CD4-positive, alpha-beta T cell treated with Interleukin-15 for 1 hour (primary cell): ENCODE measurements at regions not wholly inside any gene's neighbourhood (a gene's known extent, or its start where the extent isn't known, plus 50 kb on each side); places are given as distances from the start of the nearest gene placed in this dataset.
A peak's percentile ranks its signal among the peaks of the same experiment; 100 is the strongest.
"Not testable (repeated sequence)": the region's sequence is repeated elsewhere in the genome, so short reads cannot be mapped to it uniquely, and the experiment has no call there.

Experiments
- DNase-seq: peaks from one replicate; pipeline ENCODE4 v3.0.0-alpha.2; 2020

- no peak for DNase-seq
Measured at GRCh38 chr5:39578887-39579497, 154.2 kb upstream of the DAB2 start.

DNA sequence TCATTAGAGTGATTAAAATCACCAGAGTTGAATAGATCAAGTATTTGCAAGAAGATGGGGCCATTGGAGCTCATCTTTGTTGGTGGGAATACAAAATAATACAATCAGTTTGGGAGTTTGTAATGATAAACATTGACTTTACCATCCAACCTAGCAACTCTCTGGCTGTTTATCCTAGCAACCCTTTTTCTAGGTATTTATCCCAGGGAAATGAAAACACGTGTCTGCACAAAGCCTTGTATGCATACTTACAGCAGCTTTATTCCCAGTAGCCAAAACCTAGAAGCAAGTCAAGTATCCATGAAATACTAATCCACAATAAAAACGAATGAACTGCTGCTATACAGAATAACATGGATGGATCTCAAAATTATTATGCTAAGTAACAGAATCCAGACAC is 152.7 kb upstream of the DAB2 start:
- no peak for DNase-seq

GRCh38 chr5:39570403-39571027 is 145.7 kb upstream of the DAB2 start:
- DNase-seq: no peak

DNA sequence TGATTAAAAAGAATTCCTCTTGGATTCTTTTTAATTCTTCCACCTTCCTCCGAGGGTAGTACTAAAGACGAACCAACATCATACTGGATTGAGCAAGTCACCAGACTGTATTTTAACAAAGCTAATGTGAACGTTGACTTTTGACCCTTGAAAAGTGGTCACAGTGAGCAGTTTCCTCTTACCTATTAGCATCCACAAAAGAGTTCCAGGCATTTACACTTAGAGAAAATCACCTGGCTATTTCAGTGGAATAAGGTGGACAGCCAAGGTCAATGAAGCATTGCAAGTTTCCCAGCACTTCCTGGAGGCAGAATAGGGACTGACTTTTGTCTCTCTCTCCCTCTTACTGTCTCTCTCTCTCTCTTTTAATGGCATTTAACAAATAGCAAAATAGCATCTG is 145.1 kb upstream of the DAB2 start:
- DNase-seq: no peak

DNA sequence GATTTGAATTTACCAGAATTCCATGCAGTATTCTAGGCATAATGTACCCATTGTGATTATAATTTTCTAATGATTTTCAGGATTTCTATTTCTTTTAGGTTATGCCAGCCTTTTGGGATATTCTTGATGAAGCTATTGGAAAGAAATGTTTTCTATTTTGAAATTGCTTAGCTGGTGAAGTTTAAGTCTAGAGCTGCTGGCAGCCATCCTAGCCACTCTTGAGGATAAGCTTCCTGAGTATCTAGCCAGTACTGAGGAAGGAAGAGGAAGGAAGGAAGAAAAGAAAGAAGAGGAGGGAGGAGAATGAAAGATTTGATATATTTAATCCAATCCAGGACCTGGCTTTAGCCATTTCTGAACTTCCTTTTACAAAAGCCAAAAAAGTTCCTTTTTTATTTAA is 142.1 kb upstream of the DAB2 start:
- DNase-seq: no peak

DNA sequence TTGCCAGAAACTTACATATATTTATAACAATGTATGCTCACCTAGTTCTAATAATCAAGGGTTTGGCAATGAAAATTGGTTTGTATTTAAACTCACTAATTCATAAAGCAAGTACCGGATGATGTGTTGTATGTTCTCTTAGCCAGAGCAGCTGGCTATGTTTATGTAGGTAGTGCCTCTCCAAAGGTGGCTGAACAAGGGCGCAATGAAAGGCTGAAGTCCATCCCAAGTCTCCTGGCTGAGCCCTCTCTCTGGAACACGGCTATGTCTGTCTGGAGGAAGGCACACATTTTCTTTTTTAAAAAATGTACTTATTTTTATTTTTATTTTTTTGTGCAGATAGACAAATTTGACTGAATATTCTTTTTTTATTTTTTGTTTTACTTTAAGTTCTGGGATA is 141.2 kb upstream of the DAB2 start:
- no peak for DNase-seq

DNA sequence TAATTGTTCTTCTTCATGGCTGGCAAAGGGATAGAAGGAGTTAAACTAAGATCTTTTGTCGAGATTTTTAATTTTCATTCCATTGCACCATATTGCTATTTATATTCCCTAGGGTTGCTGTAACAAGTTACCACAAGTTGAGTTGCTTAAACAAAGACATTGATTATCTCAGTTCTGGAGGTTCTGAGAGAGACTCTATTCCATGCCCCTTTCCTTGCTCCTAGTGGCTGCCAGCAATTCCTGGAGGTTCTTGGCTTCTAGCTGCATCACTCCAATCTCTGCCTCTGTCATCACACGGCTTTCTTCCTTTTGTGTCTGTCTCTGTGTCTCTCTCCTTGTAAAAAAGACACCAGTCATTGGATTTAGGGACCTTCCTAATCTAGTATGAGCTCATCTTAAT is 136.6 kb upstream of the DAB2 start:
- no peak for DNase-seq

DNA sequence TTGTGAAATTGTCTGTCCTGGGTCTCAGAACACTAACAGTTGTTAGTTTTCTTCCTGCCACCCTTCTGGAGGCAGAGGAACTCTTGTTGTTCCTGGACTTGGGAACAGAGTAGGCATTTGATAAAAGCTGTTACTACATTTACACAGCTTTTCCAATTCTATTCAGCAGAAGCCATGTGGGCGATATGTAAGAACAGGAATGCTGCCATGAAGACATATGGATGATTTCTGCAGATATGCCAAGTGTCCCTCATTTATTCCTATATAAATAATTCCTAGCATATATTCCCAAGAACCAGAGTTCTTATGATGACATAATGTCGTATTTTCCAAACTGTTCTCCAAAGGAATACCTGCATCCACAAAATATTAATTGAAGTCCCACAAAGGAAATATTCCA is 135.9 kb upstream of the DAB2 start:
- no peak for DNase-seq

GRCh38 chr5:39559923-39560322 is 135.1 kb upstream of the DAB2 start:
- no peak for DNase-seq

- DNase-seq: no peak
Measured at GRCh38 chr5:39558541-39558940, 133.8 kb upstream of the DAB2 start.

DNA sequence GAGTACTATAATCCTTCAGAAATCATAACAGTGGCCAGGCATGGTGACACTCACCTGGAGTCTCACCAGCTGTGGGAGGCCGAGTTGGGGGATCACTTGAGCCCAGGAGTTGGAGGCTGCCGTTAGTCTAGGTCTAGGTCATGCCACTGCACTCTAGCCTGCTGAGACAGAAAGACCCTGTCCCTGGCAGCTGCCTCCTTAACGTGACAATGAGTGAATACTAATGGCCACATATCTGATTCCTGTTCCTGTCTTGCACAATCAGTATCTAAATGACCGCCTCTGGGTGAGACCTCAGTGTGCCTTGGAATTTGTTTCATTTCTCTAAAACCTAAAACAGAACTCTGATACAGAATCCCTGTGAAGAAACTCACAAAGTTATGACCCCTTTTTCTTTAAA is 131.0 kb upstream of the DAB2 start:
- DNase-seq: no peak

- no peak for DNase-seq
Measured at GRCh38 chr5:39547553-39548154, 122.9 kb upstream of the DAB2 start.

DNA sequence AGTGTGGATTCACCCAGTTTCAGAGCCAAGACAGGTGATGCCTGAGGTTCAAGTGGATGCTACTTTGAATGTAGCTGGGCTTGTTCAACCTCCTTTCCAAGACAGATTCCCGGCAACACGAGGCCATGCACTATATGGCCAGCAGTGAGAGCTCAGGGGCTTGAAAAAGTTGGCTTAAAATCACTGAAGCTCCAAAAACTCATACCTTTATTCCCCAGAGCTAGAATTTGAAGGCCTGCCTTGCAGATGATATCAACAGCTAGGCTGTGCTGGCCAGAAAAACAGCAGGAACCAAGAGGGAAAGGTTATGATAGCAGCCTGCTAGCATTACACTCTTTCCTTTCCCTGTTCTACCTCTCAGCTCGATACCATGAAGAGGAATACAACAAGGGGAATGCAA is 120.2 kb upstream of the DAB2 start:
- DNase-seq: no peak

- no peak for DNase-seq
Measured at GRCh38 chr5:39543335-39543734, 118.6 kb upstream of the DAB2 start.

DNA sequence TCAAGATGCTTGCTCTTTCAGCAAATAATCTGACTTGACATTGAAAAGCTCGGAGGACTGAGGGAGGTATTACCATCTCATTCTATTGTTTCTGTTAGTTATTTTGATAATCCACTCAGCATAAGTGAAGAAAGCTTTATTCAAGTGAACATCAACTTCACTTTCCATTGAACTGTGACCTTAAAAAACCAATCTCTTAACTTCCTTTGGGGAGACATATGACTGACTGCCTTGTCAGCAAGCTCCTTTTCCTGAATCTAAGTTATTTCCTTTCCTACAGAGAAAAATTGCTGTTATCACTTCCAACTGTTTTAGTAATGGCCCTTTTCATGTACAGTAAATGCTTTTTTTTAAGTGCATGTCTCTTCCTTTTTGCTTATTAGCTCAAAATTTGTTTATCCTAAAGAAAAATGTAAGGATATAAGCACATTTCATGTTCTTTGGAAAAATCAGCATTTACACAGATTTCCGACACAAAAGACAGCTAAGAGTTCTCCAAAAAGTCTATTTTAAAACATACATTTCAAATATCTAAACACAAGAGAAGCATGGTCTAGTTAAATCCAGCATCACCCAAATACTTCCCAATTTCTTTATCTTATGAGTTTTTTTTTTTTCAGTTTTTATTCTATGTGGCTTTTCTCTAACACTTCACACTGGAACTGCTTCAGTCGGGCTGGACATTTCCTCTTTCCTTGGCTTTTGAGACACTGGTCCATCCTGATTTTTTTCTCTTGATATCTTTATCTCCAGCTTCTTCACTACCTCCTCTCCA is 117.9 kb upstream of the DAB2 start:
- no peak for DNase-seq

DNA sequence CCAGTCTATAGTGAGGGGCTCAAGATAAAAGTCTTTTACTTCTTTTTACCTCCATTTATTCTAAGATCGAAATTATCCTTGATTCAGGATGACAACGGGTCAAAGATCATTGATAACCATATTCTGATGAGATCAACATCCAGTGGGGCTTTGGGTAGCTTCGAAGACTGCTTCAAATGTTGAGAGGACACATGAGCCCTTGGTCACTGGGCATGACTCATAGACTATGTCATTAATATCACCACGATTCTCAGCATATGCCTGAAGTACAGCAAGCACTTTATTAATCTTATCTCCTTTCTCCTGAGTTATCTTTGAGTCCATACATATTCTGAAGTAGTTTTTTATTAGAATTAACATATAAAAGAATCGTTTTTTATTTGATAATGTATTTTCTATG is 117.1 kb upstream of the DAB2 start:
- no peak for DNase-seq

- no peak for DNase-seq
Measured at GRCh38 chr5:39539470-39539869, 114.7 kb upstream of the DAB2 start.

- DNase-seq: no peak
Measured at GRCh38 chr5:39534690-39535089, 109.9 kb upstream of the DAB2 start.

DNA sequence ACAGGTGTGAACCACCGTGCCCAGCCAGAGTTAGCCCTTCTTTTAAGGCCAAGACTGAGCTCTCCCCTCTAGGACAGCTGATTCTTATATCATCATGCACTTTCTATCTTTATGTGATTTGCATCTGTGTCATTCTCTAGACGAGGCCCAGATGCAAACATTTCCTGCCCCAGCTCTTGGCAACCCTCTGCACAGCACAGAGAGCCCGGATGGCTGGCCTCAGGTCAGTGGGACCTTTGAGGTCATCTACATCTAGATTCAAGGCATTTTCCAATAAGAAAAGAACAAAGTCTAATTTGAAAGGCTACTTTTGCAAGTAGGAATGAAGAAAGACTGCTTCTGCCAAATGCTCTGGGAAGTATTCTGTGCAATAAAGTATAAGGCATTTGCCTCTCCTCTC is 109.0 kb upstream of the DAB2 start:
- no peak for DNase-seq

DNA sequence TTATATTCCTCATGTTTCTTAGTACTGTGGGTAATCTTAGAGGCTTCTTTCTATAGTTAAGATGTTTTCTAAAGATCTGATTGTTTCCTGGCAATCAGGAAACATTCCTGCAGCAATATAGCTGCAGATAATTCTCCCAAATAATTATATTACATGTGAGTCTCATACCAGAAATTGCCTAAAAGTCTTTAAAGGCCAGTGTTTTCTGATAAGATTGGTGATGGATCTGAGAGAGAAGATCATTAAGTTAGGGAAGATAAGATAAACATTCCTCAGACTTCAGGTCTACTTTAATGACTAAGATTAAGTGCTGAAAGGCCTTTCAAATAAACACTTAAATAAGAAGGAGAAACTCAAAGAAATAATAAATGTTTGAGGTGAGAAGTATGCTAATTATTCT is 107.7 kb upstream of the DAB2 start:
- DNase-seq: no peak

GRCh38 chr5:39531306-39531705 is 106.5 kb upstream of the DAB2 start:
- DNase-seq: no peak

DNA sequence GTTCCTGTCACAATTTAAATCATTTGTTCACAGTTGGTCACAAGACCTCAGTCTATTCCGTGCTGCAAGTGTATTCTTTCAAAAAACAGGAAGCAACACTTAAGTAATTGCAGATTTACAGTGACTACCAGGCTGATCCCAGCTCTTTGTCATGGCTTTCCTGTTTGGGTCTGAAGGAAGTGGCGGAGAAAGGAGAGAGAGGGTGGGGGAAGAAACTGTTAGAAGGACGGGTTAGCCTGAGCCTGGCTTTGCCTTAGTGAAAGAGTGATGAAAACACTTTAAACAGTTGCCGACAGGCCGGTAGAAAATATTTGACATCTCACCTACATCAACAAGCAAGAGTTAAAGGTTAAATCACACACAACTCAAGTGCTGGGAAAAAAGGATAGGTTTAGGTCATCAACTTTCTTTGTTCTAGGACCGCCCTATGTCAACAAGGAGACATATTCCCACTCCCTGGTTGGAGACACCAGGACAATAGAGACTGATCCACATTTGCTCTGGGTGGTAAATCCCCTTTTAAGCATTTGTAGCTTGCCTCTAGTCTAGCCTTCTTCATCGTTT is 102.2 kb upstream of the DAB2 start:
- peak; percentile 22 for DNase-seq

DNA sequence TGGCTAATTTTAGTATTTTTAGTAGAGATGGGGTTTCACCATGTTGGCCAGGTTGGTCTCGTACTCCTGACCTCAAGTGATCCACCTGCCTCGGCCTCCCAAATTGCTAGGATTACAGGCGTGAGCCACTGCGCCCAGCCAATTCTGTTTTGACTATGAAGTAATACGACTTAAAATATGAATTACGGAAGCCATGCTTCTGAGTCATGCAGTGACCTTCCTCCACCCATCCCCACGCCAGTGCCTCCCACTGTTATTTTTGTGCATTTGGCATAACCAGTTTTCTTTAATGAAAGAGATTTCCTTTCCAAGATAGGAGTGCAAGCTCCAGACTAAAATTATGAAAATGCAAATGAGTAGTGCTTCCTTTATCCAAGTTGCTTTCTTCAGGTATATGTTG is 101.0 kb upstream of the DAB2 start:
- DNase-seq: not testable (repeated sequence)

DNA sequence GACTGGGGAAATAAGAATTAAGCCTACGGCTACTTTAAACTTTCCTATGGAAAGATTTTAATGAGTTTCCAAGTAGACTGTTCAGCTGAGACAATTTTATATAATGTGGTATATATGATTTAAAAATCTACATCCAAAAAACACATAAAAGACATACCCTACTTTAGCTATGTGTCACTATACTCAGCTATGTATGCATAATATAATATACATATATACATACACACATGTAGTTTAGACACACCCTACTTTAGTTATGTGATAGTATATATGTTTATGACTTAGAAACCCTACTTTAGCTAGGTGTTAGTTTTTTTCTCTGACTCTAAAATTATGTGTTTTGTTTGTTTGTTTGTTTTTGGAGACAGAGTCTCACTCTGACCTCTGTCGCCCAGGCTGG is 100.5 kb upstream of the DAB2 start:
- DNase-seq: no peak
